HG02623 (cell line): ENCODE measurements at regions not wholly inside any gene's neighbourhood (a gene's known extent, or its start where the extent isn't known, plus 50 kb on each side); places are given as distances from the start of the nearest gene placed in this dataset.
"Not testable (repeated sequence)": the region's sequence is repeated elsewhere in the genome, so short reads cannot be mapped to it uniquely, and the experiment has no call there.

Source experiments
- ATAC-seq: cut with Tn5 transposase; IDR thresholded peaks from one replicate; pipeline ENCODE4 v1.9.1; 2021; ENCODE audit warnings: moderate library complexity; ENCODE audit not compliant: unreplicated experiment

DNA sequence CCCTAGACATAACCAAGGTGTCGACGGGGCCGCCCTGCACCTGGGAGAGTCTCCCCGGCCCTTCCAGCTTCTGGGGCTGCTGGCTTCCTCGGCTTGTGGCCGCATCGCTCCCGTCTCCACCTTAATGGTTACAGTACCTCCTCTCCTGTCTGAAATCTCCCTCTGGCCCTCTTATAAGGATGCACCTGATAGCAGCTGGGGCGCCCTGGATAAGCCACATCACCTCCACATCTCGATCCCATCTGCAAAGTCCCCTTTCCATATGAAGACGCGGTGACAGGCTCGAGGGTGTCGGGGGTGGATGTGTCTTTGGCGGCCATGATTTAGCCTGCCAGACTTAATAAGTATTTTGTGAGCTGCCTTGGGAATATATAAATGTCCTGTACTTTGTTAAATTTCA is 169.0 kb downstream of the NPIPB11 start:
- not testable (repeated sequence) for ATAC-seq

DNA sequence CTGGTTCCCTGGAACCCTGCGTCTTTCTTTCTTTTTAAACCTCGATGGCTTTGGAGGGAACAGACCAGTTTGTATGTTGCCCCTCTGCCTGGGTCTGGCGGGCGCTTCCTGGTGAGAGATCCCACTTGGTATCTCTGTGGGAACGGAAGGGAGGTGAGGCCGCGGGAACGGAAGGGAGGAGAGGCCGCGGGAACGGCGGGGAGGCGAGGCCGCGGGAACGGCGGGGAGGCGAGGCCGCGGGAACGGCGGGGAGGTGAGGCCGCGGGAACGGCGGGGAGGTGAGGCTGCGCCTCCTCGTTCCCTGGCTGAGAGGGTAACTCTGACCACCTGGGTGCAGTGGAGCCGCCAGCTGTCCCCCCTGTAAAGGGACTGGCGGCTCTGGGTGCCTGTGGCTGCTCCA is 169.5 kb downstream of the NPIPB11 start:
- not testable (repeated sequence) for ATAC-seq

DNA sequence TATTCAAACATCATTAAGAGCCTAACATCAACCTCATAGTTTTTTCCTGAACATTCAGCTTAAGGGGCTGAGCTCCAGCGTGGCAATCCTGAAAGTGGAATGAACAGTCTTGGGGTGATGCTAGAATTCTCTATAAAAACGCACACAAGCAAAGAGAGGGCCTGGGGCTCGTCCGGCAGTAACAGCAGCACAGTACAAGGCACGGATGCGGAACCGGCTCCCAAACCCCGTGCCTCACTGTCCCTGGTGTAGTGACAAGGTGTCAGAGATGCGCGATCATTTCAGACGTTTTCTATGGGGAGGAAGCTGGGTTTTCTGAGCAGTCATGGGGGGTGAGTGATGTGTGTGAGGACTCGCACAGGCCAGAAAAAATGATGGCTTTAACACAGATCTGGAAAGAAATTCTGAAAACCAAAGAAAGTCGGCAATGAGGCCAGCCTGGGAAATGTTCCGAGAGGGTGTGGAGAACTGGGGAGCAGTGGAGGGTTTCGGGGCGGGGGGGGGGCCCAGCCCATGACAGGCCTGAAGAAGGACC is 170.6 kb downstream of the NPIPB11 start:
- ATAC-seq: not testable (repeated sequence)

DNA sequence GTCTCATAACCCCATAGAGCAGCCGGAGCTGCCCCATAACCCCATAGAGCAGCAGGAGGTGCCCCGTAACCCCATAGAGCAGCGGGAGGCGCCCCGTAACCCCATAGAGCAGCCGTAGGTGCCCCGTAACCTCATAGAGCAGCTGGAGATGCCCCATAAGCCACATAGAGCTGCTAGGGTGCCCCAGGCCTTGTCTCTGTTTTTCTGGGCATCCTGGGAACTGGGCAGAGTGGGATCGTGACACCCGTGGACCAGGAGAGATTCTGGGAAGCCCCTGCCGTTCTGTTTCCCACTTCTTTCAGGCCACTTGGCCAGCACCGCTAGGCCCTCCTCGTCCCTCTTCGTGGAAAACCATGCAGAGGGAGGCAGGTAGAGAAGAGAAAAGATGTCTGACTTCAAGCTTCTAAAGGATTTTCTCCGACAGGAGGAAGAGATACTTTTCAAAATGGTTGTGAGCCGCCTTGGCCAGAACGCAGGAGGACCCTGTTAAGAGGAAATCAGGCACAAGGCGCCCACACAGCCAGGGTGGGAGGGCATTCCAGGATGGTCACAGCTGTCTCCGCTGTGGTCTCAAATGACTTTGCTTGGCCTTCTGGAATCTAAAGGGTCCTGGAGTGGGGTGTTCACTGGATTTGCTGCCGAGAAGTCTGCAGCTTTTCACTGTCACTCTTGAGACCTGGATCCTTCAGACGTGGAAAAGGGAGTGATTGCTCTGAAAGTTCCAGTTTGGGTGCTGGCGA is 171.8 kb downstream of the NPIPB11 start:
- ATAC-seq: not testable (repeated sequence)

GRCh38 chr16:29233705-29234404 is 172.7 kb downstream of the NPIPB11 start:
- not testable (repeated sequence) for ATAC-seq

DNA sequence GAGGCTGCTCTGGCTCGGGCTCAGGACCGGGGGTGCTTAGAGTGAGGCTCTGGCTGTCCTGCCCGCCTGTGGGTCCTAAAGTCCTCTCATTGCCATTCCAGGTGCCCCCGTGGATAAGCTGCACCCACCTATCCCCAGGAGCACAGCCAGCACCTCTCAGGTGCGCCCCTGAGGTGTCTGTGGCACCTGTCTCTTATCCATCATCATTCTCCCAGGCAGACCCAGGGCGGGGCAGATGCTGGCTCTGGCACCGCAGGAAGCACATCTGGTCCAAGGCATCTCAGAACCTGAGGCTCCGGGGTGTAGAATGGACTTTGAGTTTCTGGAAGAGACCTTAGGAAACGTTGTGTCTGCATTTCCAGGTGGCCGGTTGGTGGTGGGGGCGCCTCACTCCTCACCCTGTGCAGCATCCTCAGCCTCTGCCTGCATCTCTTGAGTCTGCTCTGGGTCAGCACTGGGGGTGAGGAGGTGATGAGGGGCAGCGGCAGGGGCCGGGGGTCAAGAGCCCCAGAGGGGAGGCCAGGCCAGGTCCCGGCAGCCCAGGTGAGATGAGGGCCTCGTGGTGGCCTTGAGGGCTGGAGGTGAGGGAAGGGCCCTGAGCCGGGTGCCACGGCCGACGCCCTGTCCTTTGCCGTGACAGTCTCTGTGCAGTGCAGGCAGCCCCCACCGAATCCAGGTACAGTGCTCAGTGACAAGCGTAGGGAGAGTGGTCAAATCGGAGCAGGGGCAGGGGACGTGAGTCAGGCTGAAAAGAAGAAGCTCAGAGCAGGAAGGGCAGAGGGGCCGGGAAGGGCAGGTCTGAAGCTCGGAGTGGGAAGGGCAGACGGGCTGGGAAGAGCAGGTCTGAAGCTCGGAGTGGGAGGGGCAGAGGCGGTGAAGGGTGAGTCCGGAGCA is 173.5 kb downstream of the NPIPB11 start:
- ATAC-seq: no peak

GRCh38 chr16:29232160-29232705 is 174.3 kb downstream of the NPIPB11 start:
- ATAC-seq: not testable (repeated sequence)

- ATAC-seq: no peak
Measured at GRCh38 chr16:29231244-29231643, 175.3 kb downstream of the NPIPB11 start.

DNA sequence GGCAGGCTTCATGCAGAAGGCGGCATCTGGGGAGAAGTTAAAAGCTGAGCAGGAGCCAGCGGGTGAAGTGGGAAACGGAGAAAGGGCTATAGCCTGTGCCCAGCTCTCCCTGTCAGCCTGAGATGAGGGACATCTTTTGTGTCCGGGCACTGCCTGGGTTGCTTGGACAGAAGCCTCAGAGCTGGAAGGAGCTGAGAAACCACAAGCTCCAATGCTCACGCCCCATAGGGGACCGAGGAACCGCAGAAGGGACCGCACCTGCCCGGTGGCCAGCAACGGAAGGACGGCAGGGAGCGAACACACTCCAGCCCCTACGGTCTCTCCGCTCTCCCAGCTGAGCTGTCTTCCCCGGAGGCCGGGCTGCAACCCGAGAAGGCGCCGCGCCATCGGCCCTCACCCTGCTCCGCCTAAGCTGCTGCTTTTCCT is 175.8 kb downstream of the NPIPB11 start:
- no peak for ATAC-seq

DNA sequence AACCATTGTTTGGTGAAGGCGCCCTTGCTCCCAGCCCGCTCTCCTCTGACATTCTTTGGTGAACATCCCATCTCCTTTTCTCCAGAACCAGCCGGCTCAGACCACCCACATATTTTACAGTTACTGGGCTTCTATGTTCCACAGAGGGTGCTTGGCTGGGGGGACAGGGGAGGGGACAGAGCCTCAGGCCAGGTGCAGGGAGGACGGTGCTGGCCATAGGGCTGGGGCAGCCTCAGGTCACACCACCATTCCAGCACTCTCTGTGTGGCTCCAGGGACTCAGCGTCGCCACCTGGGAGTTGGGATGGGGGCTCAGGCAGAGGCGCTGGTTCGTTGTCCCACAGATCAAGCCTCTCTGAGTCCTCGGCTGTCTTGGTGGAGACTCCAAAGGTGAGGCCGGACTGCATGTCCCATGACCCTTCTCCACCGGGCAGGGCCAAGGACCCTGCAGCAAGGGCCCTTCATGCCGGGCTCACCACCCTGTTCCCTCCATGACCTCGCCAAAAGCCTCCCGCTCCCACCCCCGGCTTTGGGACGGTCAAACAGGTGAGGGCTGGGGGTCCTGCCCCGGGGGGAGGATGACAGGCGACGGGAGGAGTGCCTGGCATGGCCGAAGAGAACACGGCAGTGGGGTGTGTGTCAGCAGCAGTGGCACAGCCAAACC is 176.4 kb downstream of the NPIPB11 start:
- not testable (repeated sequence) for ATAC-seq

DNA sequence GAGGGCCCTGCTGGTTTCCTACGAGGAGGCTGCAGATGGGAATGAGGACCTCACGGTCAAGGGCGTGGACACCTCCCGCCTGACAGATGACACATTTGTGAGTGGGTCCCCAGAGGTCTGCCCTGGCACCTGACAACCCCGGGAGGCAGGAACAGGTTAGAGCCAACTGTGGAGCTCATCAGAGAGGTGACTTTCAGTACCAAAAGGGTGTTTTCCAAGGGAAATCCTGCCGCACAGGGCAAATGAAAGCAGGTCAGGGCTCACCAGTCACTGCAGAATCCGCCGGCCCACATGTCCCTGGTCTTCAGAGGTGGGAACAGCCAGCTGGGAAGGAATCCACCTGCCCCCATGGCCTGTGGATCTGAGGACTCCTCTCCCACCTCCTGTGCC is 176.9 kb downstream of the NPIPB11 start:
- not testable (repeated sequence) for ATAC-seq

GRCh38 chr16:29228664-29229611 is 177.6 kb downstream of the NPIPB11 start:
- ATAC-seq: not testable (repeated sequence)

DNA sequence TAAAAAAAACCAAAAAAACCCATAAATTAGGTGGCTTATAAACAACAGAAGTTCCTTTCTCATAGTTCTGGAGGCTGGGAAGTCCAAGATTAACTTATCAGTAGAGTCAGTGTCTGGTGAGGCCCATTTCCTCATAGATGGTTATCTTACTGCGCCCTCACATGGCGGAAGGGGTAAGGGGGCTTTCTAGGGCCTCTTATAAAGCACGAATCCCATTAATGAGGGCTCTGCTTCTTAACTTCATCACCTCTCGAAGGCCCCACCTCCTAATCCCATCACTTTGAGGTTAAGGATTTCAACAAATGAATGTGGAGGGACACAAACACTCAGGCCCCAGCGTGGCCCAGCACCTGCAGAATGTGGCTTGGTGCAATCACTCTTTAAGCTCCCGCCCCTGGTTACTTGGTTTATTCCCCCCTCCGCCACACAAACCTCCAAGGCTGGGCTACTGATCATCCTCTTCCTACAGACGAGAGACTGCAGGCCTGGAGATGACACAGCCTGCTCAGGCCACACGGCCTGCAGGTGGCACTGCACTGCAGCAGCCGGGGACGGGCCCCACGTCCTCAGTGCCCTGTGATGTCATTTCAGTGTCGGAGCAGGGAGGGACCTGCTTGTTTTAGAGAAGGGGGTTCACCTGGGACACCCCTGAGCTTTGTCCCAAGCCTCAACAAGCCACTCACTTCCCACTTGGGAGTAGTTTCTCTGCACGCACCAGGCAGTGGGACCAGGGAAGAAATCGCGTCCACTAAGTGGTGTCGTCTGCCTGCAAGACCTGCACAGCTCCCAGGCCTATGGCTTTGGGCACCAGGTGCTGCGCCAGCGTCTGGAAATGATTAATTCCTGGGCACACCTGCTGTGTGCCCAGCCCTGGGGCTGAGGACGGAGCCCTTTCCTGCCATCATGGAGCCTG is 178.5 kb downstream of the NPIPB11 start:
- ATAC-seq: not testable (repeated sequence)

- no peak for ATAC-seq
Measured at GRCh38 chr16:29226782-29227181, 179.7 kb downstream of the NPIPB11 start.

GRCh38 chr16:29224675-29225074 is 181.8 kb downstream of the NPIPB11 start:
- not testable (repeated sequence) for ATAC-seq

DNA sequence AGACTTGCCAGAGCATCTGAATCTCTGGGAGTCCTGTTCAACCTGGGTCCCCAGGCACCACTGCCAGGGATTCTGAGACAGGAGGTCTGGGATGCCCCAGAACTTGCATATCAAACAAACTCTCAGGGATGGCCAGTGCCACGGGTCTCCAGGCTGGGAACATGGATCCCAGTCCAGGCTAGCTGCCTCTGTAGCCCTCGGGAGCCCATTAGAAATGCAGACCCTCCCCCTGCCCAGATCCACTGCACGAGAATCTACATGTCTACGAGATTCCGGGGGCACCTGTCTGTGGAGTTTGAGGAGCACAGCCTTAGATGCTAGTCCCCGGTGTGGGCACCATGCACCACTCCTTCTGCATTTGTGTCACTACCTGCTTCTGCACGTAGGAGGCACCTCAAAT is 183.9 kb downstream of the NPIPB11 start:
- not testable (repeated sequence) for ATAC-seq

DNA sequence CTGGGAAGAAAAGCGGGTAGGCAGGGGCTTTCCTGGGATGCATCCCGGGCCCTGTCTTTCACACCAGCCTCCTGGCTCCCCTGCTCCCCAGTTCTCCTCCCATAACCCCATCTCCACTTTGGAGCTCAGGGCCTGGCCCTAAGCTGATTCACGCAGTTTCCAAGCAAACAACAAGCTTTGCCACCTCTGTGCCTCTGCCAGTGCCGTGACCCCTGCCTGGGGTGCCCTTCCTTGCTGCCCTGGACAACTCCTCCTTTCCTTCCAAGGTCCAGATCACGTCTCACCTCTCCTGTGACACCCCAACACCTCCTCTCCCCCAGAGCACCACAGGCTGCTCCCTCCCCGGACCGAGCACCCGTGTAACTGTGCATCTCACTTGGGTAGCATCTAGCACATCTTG is 184.5 kb downstream of the NPIPB11 start:
- not testable (repeated sequence) for ATAC-seq
